ENCODE measurements at regions not wholly inside any gene's neighbourhood (a gene's known extent, or its start where the extent isn't known, plus 50 kb on each side); places are given as distances from the start of the nearest gene placed in this dataset.
"Not testable (repeated sequence)": the region's sequence is repeated elsewhere in the genome, so short reads cannot be mapped to it uniquely, and the experiment has no call there.

DNA sequence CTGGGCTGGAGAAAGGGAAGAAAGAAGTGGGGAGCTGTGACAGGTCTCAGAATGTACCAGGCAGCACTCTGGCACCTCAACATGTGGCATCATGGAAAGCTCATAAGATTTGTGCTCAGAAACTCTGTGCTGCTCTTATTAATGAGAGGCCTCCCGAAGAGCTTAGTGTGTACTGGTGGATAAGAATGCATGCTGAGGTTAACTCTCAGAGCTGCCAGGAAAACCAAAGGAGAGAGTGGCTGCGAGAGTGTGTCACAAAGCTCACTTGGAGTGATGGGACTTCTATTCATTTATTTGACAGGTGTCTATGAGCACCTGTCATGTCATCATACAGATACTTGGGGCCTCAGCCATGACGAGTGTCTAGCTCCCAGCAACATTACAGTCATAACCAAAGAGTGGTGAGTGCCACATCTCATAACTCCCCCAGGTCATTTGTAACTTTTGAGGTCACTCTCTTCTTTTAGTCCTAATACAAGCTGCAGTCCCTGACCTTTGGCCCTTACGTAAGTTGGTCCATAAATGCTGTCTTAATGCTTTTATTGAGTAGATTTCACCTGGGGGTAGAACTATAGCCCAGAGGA lies 131.9 kb downstream of the TRIM43 start:
- not testable (repeated sequence) for H3K9ac ChIP-seq (ENCODE audit: low read length in 5 of 5); H3K36me3 ChIP-seq (ENCODE audit: control insufficient read depth in 5 of 5, insufficient read depth in 5 of 5, low read length in 5 of 5); H3K4me1 ChIP-seq (ENCODE audit: control insufficient read depth in 5 of 5, insufficient read depth in 5 of 5, low read length in 5 of 5); H3K4me3 ChIP-seq (ENCODE audit: low read depth in 1 of 5, low read length in 5 of 5); H3K27me3 ChIP-seq (ENCODE audit: control insufficient read depth in 5 of 5, insufficient read depth in 4 of 5, low read length in 5 of 5); H3K9me3 ChIP-seq (ENCODE audit: control insufficient read depth in 5 of 5, low read length in 5 of 5); H3K27ac ChIP-seq (ENCODE audit: low read depth, low read length)

DNA sequence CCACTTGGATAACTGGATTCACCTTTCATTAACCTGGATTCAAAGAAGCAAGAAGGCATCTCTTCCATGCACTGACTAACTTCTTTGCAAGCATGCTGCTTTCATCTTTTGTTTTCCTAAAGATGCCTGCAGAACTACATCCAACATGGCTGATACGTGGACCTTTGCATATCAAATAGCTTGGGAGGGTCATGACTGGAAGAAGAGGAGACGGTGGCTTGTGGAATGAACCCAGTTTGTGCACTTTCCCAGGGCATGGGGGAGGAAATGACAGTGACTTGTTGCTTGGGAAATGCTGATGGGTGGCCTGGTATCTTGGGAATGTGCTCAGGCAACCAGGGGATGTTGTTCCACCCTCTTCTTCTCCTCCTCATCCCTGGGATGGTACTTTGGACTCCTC lies 133.4 kb downstream of the TRIM43 start:
- H3K27me3 ChIP-seq (ENCODE audit: control insufficient read depth in 5 of 5, insufficient read depth in 4 of 5, low read length in 5 of 5); H3K9me3 ChIP-seq (ENCODE audit: control insufficient read depth in 5 of 5, low read length in 5 of 5); H3K36me3 ChIP-seq (ENCODE audit: control insufficient read depth in 5 of 5, insufficient read depth in 5 of 5, low read length in 5 of 5); H3K4me3 ChIP-seq (ENCODE audit: low read depth in 1 of 5, low read length in 5 of 5); H3K9ac ChIP-seq (ENCODE audit: low read length in 5 of 5); H3K27ac ChIP-seq (ENCODE audit: low read depth, low read length); H3K4me1 ChIP-seq (ENCODE audit: control insufficient read depth in 5 of 5, insufficient read depth in 5 of 5, low read length in 5 of 5): not testable (repeated sequence)

- H3K9ac ChIP-seq (ENCODE audit: low read length in 5 of 5); H3K4me3 ChIP-seq (ENCODE audit: low read depth in 1 of 5, low read length in 5 of 5); H3K36me3 ChIP-seq (ENCODE audit: control insufficient read depth in 5 of 5, insufficient read depth in 5 of 5, low read length in 5 of 5); H3K4me1 ChIP-seq (ENCODE audit: control insufficient read depth in 5 of 5, insufficient read depth in 5 of 5, low read length in 5 of 5); H3K27me3 ChIP-seq (ENCODE audit: control insufficient read depth in 5 of 5, insufficient read depth in 4 of 5, low read length in 5 of 5); H3K27ac ChIP-seq (ENCODE audit: low read depth, low read length); H3K9me3 ChIP-seq (ENCODE audit: control insufficient read depth in 5 of 5, low read length in 5 of 5): not testable (repeated sequence)
These were observed 133.9 kb downstream of the TRIM43 start for GRCh38 chr2:95725677-95726076.

- not testable (repeated sequence) for H3K9me3 ChIP-seq (ENCODE audit: control insufficient read depth in 5 of 5, low read length in 5 of 5); H3K27me3 ChIP-seq (ENCODE audit: control insufficient read depth in 5 of 5, insufficient read depth in 4 of 5, low read length in 5 of 5); H3K4me1 ChIP-seq (ENCODE audit: control insufficient read depth in 5 of 5, insufficient read depth in 5 of 5, low read length in 5 of 5); H3K9ac ChIP-seq (ENCODE audit: low read length in 5 of 5); H3K4me3 ChIP-seq (ENCODE audit: low read depth in 1 of 5, low read length in 5 of 5); H3K36me3 ChIP-seq (ENCODE audit: control insufficient read depth in 5 of 5, insufficient read depth in 5 of 5, low read length in 5 of 5); H3K27ac ChIP-seq (ENCODE audit: low read depth, low read length)
These were observed 135.6 kb downstream of the TRIM43 start for GRCh38 chr2:95727420-95727819.

- Histone ChIP-seq H3K36me3 (ENCODE audit: control insufficient read depth in 5 of 5, insufficient read depth in 5 of 5, low read length in 5 of 5) (no peaks in the 10 kb centered on the region), H3K4me3 (ENCODE audit: low read depth in 1 of 5, low read length in 5 of 5) (no peak overlapping the region), H3K4me1 (ENCODE audit: control insufficient read depth in 5 of 5, insufficient read depth in 5 of 5, low read length in 5 of 5) (no peaks in the 10 kb centered on the region), H3K27ac (ENCODE audit: low read depth, low read length) (no peak overlapping the region), H3K9me3 (ENCODE audit: control insufficient read depth in 5 of 5, low read length in 5 of 5) (no peaks in the 10 kb centered on the region), H3K27me3 (ENCODE audit: control insufficient read depth in 5 of 5, insufficient read depth in 4 of 5, low read length in 5 of 5) (no peaks in the 10 kb centered on the region), H3K9ac (ENCODE audit: low read length in 5 of 5) (no peak overlapping the region)
These were observed 137.2 kb downstream of the TRIM43 start for GRCh38 chr2:95728878-95729596.

GRCh38 chr2:95729597-95729955 lies 137.8 kb downstream of the TRIM43 start:
- Histone ChIP-seq H3K36me3 (ENCODE audit: control insufficient read depth in 5 of 5, insufficient read depth in 5 of 5, low read length in 5 of 5) (no peaks in the 10 kb centered on the region), H3K27ac (ENCODE audit: low read depth, low read length) (no peak overlapping the region), H3K9me3 (ENCODE audit: control insufficient read depth in 5 of 5, low read length in 5 of 5) (no peaks in the 10 kb centered on the region), H3K4me3 (ENCODE audit: low read depth in 1 of 5, low read length in 5 of 5) (no peak overlapping the region), H3K9ac (ENCODE audit: low read length in 5 of 5) (no peak overlapping the region), H3K4me1 (ENCODE audit: control insufficient read depth in 5 of 5, insufficient read depth in 5 of 5, low read length in 5 of 5) (no peaks in the 10 kb centered on the region), H3K27me3 (ENCODE audit: control insufficient read depth in 5 of 5, insufficient read depth in 4 of 5, low read length in 5 of 5) (no peaks in the 10 kb centered on the region)

DNA sequence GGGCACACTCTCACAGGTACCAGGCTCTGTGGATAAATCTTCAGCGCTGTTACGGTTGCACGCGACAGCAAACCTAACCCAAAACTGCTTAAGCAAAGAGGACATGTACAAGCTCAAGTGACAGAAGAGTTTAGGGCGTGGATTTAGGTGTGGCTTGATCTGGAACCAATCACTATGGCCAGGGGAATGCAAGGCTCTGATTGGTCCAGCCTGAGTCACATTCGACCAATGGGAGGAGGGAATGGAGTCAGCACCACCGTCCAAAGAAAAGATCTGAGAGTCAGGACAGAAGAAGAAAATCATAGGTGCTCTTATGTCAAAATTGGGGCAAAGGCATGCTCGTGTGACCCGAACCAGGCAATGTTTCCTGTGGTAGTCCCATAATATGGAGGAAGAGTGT lies 139.0 kb downstream of the TRIM43 start:
- H3K9ac ChIP-seq (ENCODE audit: low read length in 5 of 5): no peak overlapping the region
- no peaks in the 10 kb centered on the region for H3K4me1 ChIP-seq (ENCODE audit: control insufficient read depth in 5 of 5, insufficient read depth in 5 of 5, low read length in 5 of 5)
- no peak overlapping the region for H3K27ac ChIP-seq (ENCODE audit: low read depth, low read length)
- no peaks in the 10 kb centered on the region for H3K9me3 ChIP-seq (ENCODE audit: control insufficient read depth in 5 of 5, low read length in 5 of 5)
- no peak overlapping the region for H3K4me3 ChIP-seq (ENCODE audit: low read depth in 1 of 5, low read length in 5 of 5)
- H3K27me3 ChIP-seq (ENCODE audit: control insufficient read depth in 5 of 5, insufficient read depth in 4 of 5, low read length in 5 of 5): no peaks in the 10 kb centered on the region
- H3K36me3 ChIP-seq (ENCODE audit: control insufficient read depth in 5 of 5, insufficient read depth in 5 of 5, low read length in 5 of 5): no peaks in the 10 kb centered on the region

GRCh38 chr2:95734976-95735890 lies 143.4 kb downstream of the TRIM43 start:
- Histone ChIP-seq H3K4me3 (ENCODE audit: low read depth in 1 of 5, low read length in 5 of 5) (no peak overlapping the region), H3K9me3 (ENCODE audit: control insufficient read depth in 5 of 5, low read length in 5 of 5) (no peaks in the 10 kb centered on the region), H3K4me1 (ENCODE audit: control insufficient read depth in 5 of 5, insufficient read depth in 5 of 5, low read length in 5 of 5) (no peaks in the 10 kb centered on the region), H3K27me3 (ENCODE audit: control insufficient read depth in 5 of 5, insufficient read depth in 4 of 5, low read length in 5 of 5) (no peaks in the 10 kb centered on the region), H3K36me3 (ENCODE audit: control insufficient read depth in 5 of 5, insufficient read depth in 5 of 5, low read length in 5 of 5) (no peaks in the 10 kb centered on the region), H3K27ac (ENCODE audit: low read depth, low read length) (no peak overlapping the region), H3K9ac (ENCODE audit: low read length in 5 of 5) (no peak overlapping the region)

- H3K4me3 ChIP-seq (ENCODE audit: low read depth in 1 of 5, low read length in 5 of 5): no peak overlapping the region
- H3K9me3 ChIP-seq (ENCODE audit: control insufficient read depth in 5 of 5, low read length in 5 of 5): no peaks in the 10 kb centered on the region
- no peaks in the 10 kb centered on the region for H3K36me3 ChIP-seq (ENCODE audit: control insufficient read depth in 5 of 5, insufficient read depth in 5 of 5, low read length in 5 of 5)
- H3K4me1 ChIP-seq (ENCODE audit: control insufficient read depth in 5 of 5, insufficient read depth in 5 of 5, low read length in 5 of 5): no peaks in the 10 kb centered on the region
- H3K27me3 ChIP-seq (ENCODE audit: control insufficient read depth in 5 of 5, insufficient read depth in 4 of 5, low read length in 5 of 5): no peaks in the 10 kb centered on the region
- H3K9ac ChIP-seq (ENCODE audit: low read length in 5 of 5): no peak overlapping the region
- no peak overlapping the region for H3K27ac ChIP-seq (ENCODE audit: low read depth, low read length)
These were observed 146.5 kb downstream of the TRIM43 start for GRCh38 chr2:95738301-95738700.

DNA sequence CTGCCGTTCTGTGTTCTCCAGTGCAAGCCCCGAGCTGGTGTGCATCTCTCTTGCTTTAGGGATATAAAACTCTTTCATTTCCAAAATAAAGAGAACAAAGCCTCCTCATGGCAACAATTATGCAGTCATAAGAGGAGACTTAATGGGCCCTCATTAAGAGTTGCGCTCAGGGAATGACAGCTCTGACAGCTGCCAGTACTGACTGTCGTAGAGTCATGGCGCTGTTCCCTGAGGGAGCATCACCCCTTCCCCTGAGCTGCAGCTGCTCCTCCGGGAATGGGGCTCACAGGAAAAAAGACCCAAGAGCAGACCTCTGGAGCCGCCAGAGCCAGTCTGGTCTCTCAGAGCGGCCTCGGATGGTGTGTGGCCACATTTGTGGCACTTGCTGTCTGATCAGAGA lies 160.3 kb downstream of the TRIM43 start:
- H3K27ac ChIP-seq (ENCODE audit: low read depth, low read length); H3K4me3 ChIP-seq (ENCODE audit: low read depth in 1 of 5, low read length in 5 of 5); H3K36me3 ChIP-seq (ENCODE audit: control insufficient read depth in 5 of 5, insufficient read depth in 5 of 5, low read length in 5 of 5); H3K9ac ChIP-seq (ENCODE audit: low read length in 5 of 5); H3K27me3 ChIP-seq (ENCODE audit: control insufficient read depth in 5 of 5, insufficient read depth in 4 of 5, low read length in 5 of 5); H3K4me1 ChIP-seq (ENCODE audit: control insufficient read depth in 5 of 5, insufficient read depth in 5 of 5, low read length in 5 of 5); H3K9me3 ChIP-seq (ENCODE audit: control insufficient read depth in 5 of 5, low read length in 5 of 5): not testable (repeated sequence)

Measured in subcutaneous abdominal adipose tissue (tissue), 5 donors.